ENCODE measurements at regions not wholly inside any gene's neighbourhood (a gene's known extent, or its start where the extent isn't known, plus 50 kb on each side); places are given as distances from the start of the nearest gene placed in this dataset.

DNA sequence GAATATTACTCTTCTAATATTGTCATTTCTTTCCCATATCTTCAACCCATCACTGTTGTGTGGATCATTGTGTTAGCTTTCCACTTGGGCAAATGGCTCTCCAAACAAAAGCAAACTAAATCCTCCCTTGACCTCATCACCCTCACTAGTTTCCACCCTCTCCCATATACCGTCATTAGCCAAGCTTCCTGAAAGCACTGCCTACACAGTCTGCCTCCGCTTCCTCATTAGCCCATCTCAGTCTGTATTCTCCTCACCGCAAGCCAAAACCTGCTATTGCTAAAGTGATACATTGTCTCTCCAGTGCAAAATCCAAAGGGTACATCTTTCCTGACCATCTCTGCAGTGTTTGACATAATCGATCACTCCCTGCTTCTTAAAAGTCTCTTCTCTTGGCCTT is 212.6 kb downstream of the CLIC5 start:
- Mint-ChIP-seq H3K4me3 (no peak overlapping the region), H3K27me3 (peaks cover 14% of the 10 kb centered on the region), H3K27ac (no peak overlapping the region), H3K9me3 (peaks cover 9% of the 10 kb centered on the region), H3K4me1 (ENCODE audit: unreplicated experiment) (peaks cover 9% of the 10 kb centered on the region), H3K36me3 (no peaks in the 10 kb centered on the region)
- TF ChIP-seq, protein P1, sequence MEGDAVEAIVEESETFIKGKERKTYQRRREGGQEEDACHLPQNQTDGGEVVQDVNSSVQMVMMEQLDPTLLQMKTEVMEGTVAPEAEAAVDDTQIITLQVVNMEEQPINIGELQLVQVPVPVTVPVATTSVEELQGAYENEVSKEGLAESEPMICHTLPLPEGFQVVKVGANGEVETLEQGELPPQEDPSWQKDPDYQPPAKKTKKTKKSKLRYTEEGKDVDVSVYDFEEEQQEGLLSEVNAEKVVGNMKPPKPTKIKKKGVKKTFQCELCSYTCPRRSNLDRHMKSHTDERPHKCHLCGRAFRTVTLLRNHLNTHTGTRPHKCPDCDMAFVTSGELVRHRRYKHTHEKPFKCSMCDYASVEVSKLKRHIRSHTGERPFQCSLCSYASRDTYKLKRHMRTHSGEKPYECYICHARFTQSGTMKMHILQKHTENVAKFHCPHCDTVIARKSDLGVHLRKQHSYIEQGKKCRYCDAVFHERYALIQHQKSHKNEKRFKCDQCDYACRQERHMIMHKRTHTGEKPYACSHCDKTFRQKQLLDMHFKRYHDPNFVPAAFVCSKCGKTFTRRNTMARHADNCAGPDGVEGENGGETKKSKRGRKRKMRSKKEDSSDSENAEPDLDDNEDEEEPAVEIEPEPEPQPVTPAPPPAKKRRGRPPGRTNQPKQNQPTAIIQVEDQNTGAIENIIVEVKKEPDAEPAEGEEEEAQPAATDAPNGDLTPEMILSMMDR (conservative IDR thresholded peaks at IDR 0.05) = no peak
- DNase-seq (ENCODE audit: extremely low spot score, unreplicated experiment) = no peak

DNA sequence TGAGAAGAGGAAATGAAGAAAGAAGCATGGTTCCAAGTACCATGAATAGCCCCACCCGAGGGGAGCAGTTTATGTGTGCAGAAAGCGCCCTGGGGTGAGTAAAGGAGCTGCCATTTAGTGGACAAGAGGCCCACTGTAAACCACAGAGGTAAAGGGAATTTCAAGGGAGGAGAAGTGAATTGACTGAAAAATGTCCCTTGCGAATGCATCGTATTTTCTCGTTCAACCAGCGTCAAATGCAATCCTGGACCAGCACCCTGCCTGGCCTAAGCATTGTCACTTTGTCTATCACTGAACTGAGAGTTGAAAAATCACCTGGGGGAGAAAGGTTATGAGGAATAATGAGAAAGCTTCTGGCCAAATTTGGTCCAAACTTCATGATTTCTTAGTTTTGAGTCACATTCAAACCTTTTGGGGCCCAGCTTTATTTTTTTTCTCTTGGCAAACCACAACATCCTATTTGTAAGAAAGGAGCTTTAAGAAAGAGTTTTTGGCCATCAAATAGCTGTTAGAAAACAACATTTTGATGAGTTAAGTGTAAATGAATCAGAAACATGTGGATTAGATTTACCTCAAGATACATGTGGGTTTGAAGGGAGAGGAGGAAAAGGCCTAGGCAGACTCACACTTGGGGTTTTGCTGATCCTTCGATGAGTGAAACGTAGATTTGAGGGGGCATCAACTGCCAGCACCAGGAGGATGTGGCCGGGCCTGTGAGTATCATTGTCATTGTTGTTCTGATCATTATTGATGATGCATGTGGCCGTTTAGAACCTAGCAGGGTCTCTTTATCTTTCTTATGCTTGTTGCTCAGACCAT is 214.0 kb downstream of the CLIC5 start:
- Mint-ChIP-seq H3K36me3 (no peaks in the 10 kb centered on the region), H3K27ac (no peak overlapping the region), H3K4me3 (no peak overlapping the region), H3K4me1 (ENCODE audit: unreplicated experiment) (peaks cover 9% of the 10 kb centered on the region), H3K27me3 (peaks cover 17% of the 10 kb centered on the region), H3K9me3 (peaks cover 9% of the 10 kb centered on the region)
- no peak for DNase-seq (ENCODE audit: extremely low spot score, unreplicated experiment)
- TF ChIP-seq, protein P1 (conservative IDR thresholded peaks at IDR 0.05) = no peak

DNA sequence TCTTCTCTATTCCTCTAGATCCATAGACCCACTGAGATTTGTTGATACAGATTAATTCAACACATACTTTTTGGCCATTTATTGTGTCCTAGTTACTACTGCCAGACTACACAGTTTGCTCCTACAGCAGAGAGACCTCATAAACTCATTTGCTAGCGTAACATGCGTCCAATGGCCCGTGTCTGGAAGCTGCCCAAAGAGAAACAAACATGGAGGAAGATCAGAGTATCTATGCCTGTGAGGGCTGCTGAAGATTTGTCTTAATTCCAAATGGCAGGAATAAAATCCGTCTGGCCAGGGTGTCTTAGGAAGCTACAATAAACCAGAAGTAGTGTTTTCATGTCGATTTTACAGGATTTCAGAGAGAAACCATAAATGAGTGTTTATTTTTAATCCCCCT is 214.7 kb downstream of the CLIC5 start:
- H3K36me3 Mint-ChIP-seq = no peaks in the 10 kb centered on the region
- peaks cover 13% of the 10 kb centered on the region for H3K4me1 Mint-ChIP-seq (ENCODE audit: unreplicated experiment)
- H3K27me3 Mint-ChIP-seq = peaks cover 17% of the 10 kb centered on the region
- H3K9me3 Mint-ChIP-seq = peaks cover 9% of the 10 kb centered on the region
- no peak overlapping the region for H3K4me3 Mint-ChIP-seq
- TF ChIP-seq, protein P1 (conservative IDR thresholded peaks at IDR 0.05) = no peak
- DNase-seq (ENCODE audit: extremely low spot score, unreplicated experiment) = no peak
- H3K27ac Mint-ChIP-seq = no peak overlapping the region

DNA sequence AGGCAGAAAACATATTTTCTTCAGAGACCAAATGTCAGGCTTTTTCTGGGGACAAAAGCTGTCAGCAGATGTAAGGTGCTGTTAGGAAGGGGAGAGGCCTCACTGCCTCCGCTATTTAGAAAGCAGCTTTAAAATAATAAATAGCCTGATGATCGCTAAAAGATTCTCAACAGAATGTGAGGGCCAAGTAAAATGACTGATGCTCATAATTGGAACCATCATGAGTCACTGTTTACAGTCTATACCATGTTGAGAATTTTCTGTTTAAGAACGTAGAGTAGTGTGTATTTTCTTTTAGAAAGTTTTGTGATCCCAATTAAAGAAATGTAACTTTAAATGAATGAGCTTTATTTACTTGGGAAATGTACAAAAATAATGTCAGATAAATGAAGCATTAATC is 220.0 kb downstream of the CLIC5 start:
- no peak for DNase-seq (ENCODE audit: extremely low spot score, unreplicated experiment)
- no peak overlapping the region for H3K4me3 Mint-ChIP-seq
- TF ChIP-seq, protein P1 (conservative IDR thresholded peaks at IDR 0.05) = no peak
- H3K27me3 Mint-ChIP-seq = peaks cover 21% of the 10 kb centered on the region
- H3K27ac Mint-ChIP-seq = no peak overlapping the region
- peaks cover 9% of the 10 kb centered on the region for H3K4me1 Mint-ChIP-seq (ENCODE audit: unreplicated experiment)
- H3K36me3 Mint-ChIP-seq = no peaks in the 10 kb centered on the region
- H3K9me3 Mint-ChIP-seq = peaks cover 7% of the 10 kb centered on the region

DNA sequence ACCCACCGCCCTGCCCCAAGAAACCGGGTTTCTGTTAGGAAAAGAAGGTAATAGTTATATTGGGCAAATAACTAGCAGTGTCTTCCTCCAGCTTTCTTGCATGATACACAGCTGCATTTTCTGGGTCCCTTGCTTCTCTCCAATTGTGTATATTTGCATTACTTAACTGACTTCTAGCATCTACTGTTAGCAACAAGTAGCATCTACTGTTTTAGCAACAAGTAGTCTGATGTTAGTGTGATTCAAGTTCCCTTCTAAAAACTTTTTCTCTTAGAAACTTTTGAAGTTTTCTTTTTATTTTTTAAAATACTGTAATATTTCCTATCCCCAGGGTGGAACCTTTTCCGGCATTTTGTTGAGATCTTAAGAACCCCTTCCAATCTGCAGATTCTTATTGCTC is 221.2 kb downstream of the CLIC5 start:
- H3K4me3 Mint-ChIP-seq = no peak overlapping the region
- peaks cover 22% of the 10 kb centered on the region for H3K27me3 Mint-ChIP-seq
- no peaks in the 10 kb centered on the region for H3K36me3 Mint-ChIP-seq
- no peak for DNase-seq (ENCODE audit: extremely low spot score, unreplicated experiment)
- peaks cover 9% of the 10 kb centered on the region for H3K4me1 Mint-ChIP-seq (ENCODE audit: unreplicated experiment)
- H3K27ac Mint-ChIP-seq = no peak overlapping the region
- H3K9me3 Mint-ChIP-seq = no peaks in the 10 kb centered on the region
- TF ChIP-seq, protein P1 (conservative IDR thresholded peaks at IDR 0.05) = no peak

Measured in type B pancreatic cell (in vitro differentiated cells).